SK-N-SH (cell line): ENCODE measurements at regions not wholly inside any gene's neighbourhood (a gene's known extent, or its start where the extent isn't known, plus 50 kb on each side); places are given as distances from the start of the nearest gene placed in this dataset.

Experiments
- CTCF ChIA-PET: fragments of 300-600, 350-600 bp; formaldehyde crosslinking; extraction: SDS; loops from one replicate; lab custom pipeline; 2021; lab: Yijun Ruan, JAX
- POLR2A ChIA-PET: fragments of 350-600 bp; sonication (Branson Sonifier 250); formaldehyde crosslinking; extraction: SDS; loops from one replicate; lab custom pipeline; 2020; ENCODE audit warnings: antibody characterized with exemption, inconsistent platforms; lab: Yijun Ruan, JAX
- DNase-seq: peaks from one replicate; pipeline ENCODE4 v3.0.0; 2012
- H2AFZ ChIP-seq: fragments of 200-600 bp; sonication (generic); 2 replicates; pipeline ENCODE4 v1.8.1; 2016; ENCODE audit warnings: antibody characterized with exemption, mild to moderate bottlenecking, low read depth
- H3F3A ChIP-seq: fragments of 200-600 bp; sonication (generic); replicated peaks from 2 replicates; pipeline ENCODE3; 2016; ENCODE audit warnings: antibody characterized with exemption, mild to moderate bottlenecking; ENCODE audit not compliant: insufficient read depth
- H3K27ac ChIP-seq, 2 experiments: fragments of 200-500 bp in 1 of 2; fragments of 200-600 bp in 1 of 2; sonication (Bioruptor generic) in 1 of 2; sonication (generic), shearing (Covaris generic) in 1 of 2; 2 replicates each; pipeline versions ENCODE4 v1.5.1 to v1.6.1; 2014 to 2016; ENCODE audit warnings: low read depth in 2 of 2, inconsistent platforms in 1 of 2, low read length in 1 of 2, mild to moderate bottlenecking in 1 of 2, mixed read lengths in 1 of 2
- H3K27me3 ChIP-seq: fragments of 200-600 bp; sonication (generic), shearing (Covaris generic); 2 replicates; pipeline ENCODE4 v1.6.1; 2016; ENCODE audit warnings: mixed run types; ENCODE audit not compliant: insufficient read depth
- H3K36me3 ChIP-seq, 2 experiments: fragments of 200-500 bp in 1 of 2; fragments of 200-600 bp in 1 of 2; sonication (Bioruptor generic) in 1 of 2; sonication (generic) in 1 of 2; replicated peaks in 1 of 2; 2 replicates each; pipeline versions ENCODE3 to v1.5.1; 2014 to 2016; ENCODE audit warnings: low read length in 1 of 2, mild to moderate bottlenecking in 1 of 2; ENCODE audit not compliant: insufficient read depth in 2 of 2, control insufficient read depth in 1 of 2
- H3K4me1 ChIP-seq, 2 experiments: fragments of 200-500 bp in 1 of 2; fragments of 200-600 bp in 1 of 2; sonication (Bioruptor generic) in 1 of 2; sonication (generic), shearing (Covaris generic) in 1 of 2; 2 replicates each; pipeline versions ENCODE4 v1.5.1 to v1.6.1; 2014 to 2016; ENCODE audit warnings: low read depth in 1 of 2, low read length in 1 of 2, mixed run types in 1 of 2; ENCODE audit not compliant: insufficient read depth in 2 of 2, control insufficient read depth in 1 of 2
- H3K4me2 ChIP-seq: fragments of 200-600 bp; sonication (generic), shearing (Covaris generic); 2 replicates; pipeline ENCODE4 v1.6.1; 2017; ENCODE audit warnings: mixed run types
- H3K4me3 ChIP-seq, 2 experiments: fragments of 200-500 bp in 1 of 2; fragments of 200-600 bp in 1 of 2; sonication (Bioruptor generic) in 1 of 2; sonication (generic), shearing (Covaris generic) in 1 of 2; 2 replicates each; pipeline versions ENCODE4 v1.5.1 to v1.8.1; 2014 to 2016; ENCODE audit warnings: low read depth in 2 of 2, inconsistent platforms in 1 of 2, low read length in 1 of 2, mild to moderate bottlenecking in 1 of 2, mixed read lengths in 1 of 2, moderate library complexity in 1 of 2
- H3K79me2 ChIP-seq: fragments of 200-600 bp; sonication (generic); 2 replicates; pipeline ENCODE4 v1.8.1; 2017; ENCODE audit warnings: mild to moderate bottlenecking; ENCODE audit not compliant: insufficient read depth
- H3K9ac ChIP-seq: fragments of 200-600 bp; sonication (generic); 2 replicates; pipeline ENCODE4 v1.6.1; 2017; ENCODE audit warnings: mixed run types
- H3K9me2 ChIP-seq: fragments of 200-600 bp; sonication (generic); 2 replicates; pipeline ENCODE4 v1.6.1; 2017; ENCODE audit warnings: mixed run types
- H3K9me3 ChIP-seq: fragments of 200-600 bp; sonication (generic); 2 replicates; pipeline ENCODE4 v1.6.1; 2017; ENCODE audit warnings: mixed run types, mild to moderate bottlenecking, moderate library complexity
- H4K20me1 ChIP-seq: fragments of 200-600 bp; sonication (generic); 2 replicates; pipeline ENCODE4 v1.6.1; 2017; ENCODE audit warnings: mild to moderate bottlenecking, mixed run types; ENCODE audit not compliant: insufficient read depth
- CHD2 ChIP-seq: fragments of 150-350 bp; IDR thresholded peaks from 2 replicates; pipeline ENCODE4 v1.6.1; 2018; ENCODE audit warnings: low read length; ENCODE audit not compliant: partially characterized antibody
- CTCF ChIP-seq: fragments of 200-600 bp; sonication (generic); IDR thresholded peaks from 2 replicates; pipeline ENCODE4 v1.6.1; 2017; ENCODE audit warnings: antibody characterized with exemption, mild to moderate bottlenecking, moderate library complexity
- EZH2phosphoT487 ChIP-seq: fragments of 200-600 bp; sonication (generic); IDR thresholded peaks from 2 replicates; pipeline ENCODE4 v1.6.1; 2017; ENCODE audit warnings: low read depth, mixed run types, mild to moderate bottlenecking, antibody characterized with exemption, moderate library complexity, borderline replicate concordance
- FOXJ3 ChIP-seq: sonication (generic); formaldehyde crosslinking; IDR thresholded peaks from 2 replicates; pipeline ENCODE4 v1.5.1; 2020; ENCODE audit warnings: mild to moderate bottlenecking, missing genetic modification reagents
- GABPA ChIP-seq: IDR thresholded peaks from 2 replicates; pipeline ENCODE4 v1.4.0; 2012; ENCODE audit warnings: low read depth, mild to moderate bottlenecking
- NFIC ChIP-seq: IDR thresholded peaks from 2 replicates; pipeline ENCODE4 v1.4.0; 2012; ENCODE audit warnings: borderline replicate concordance
- NRF1 ChIP-seq: IDR thresholded peaks from 2 replicates; pipeline ENCODE4 v1.6.1; 2012; ENCODE audit warnings: low read depth, mild to moderate bottlenecking, low read length
- POLR2AphosphoS5 ChIP-seq: IDR thresholded peaks from 2 replicates; pipeline ENCODE4 v1.6.1; 2012; ENCODE audit warnings: low read depth, low read length
- RCOR1 ChIP-seq: fragments of 150-350 bp; IDR thresholded peaks from 2 replicates; pipeline ENCODE4 v1.6.1; 2017; ENCODE audit warnings: antibody characterized with exemption, low read length
- REST ChIP-seq: IDR thresholded peaks from 2 replicates; pipeline ENCODE4 v1.6.1; 2012; ENCODE audit warnings: mild to moderate bottlenecking, low read depth, low read length, moderate library complexity
- RFX5 ChIP-seq: IDR thresholded peaks from 2 replicates; pipeline ENCODE4 v1.6.1; 2012; ENCODE audit warnings: mild to moderate bottlenecking, improper control_type of control experiment, low read length
- TEAD4 ChIP-seq: IDR thresholded peaks from 2 replicates; pipeline ENCODE4 v1.4.0; 2012; ENCODE audit warnings: mild to moderate bottlenecking, borderline replicate concordance; ENCODE audit not compliant: insufficient read depth
- WGBS: methylation state at CpG from one replicate; pipeline ENCODE4 v1.1.6; 2017; ENCODE audit warnings: low lambda C conversion rate; 5-methylcytosine and 5-hydroxymethylcytosine counted together

- TF ChIP-seq REST = no peak
Measured at GRCh38 chrX:144253356-144253755, 369.5 kb downstream of the UBE2NL start (continued).

- Histone ChIP-seq H3K27me3 (no peaks in the 10 kb centered on the region), H3K9me3 (no peaks in the 10 kb centered on the region; the same call in 1 of the 2 replicates), H3K9me2 (no peaks in the 10 kb centered on the region), H3K4me2 (no peak overlapping the region), H3K79me2 (no peaks in the 10 kb centered on the region), H2AFZ (no peak overlapping the region), H3K36me3 (no peaks in the 10 kb centered on the region), H3K4me1 (no peaks in the 10 kb centered on the region), H3K9ac (no peak overlapping the region), H4K20me1 (no peaks in the 10 kb centered on the region), H3K27ac (no peak overlapping the region), H3F3A (no peaks in the 10 kb centered on the region), H3K4me3 (no peak overlapping the region)
- 0% methylated on average over 3 of the region's 3 CpGs for WGBS
- DNase-seq = no peak
- TF ChIP-seq TEAD4 (no peak), CHD2 (no peak), NRF1 (no peak), FOXJ3 (no peak), NFIC (no peak), RCOR1 (no peak), EZH2phosphoT487 (no peak), RFX5 (no peak), POLR2AphosphoS5 (no peak), CTCF (no peak), GABPA (no peak)
- ChIA-PET POLR2A (no interaction called here), CTCF (no interaction called here)
Measured at GRCh38 chrX:144259054-144259453, 375.2 kb downstream of the UBE2NL start.
